Tibial nerve (tissue), 4 donors: ENCODE measurements at regions not wholly inside any gene's neighbourhood (a gene's known extent, or its start where the extent isn't known, plus 50 kb on each side); places are given as distances from the start of the nearest gene placed in this dataset.

Source experiments
- EP300 ChIP-seq, 2 donors: sonication (generic); formaldehyde crosslinking; IDR thresholded peaks; one replicate each; pipeline ENCODE4 v1.6.1; 2017; ENCODE audit warnings: antibody characterized with exemption in 2 of 2, mild to moderate bottlenecking in 1 of 2
- POLR2A ChIP-seq, 2 donors: fragments of 450-650 bp; IDR thresholded peaks; one replicate each; pipeline ENCODE4 v1.6.1; 2017; ENCODE audit warnings: antibody characterized with exemption in 2 of 2, mild to moderate bottlenecking in 2 of 2, moderate library complexity in 2 of 2
- TF ChIP-seq, protein P1 (sequence below), 5 experiments: fragments of 200-600 bp in 3 of 5; fragments of 450-650 bp in 2 of 5; sonication (generic) in 3 of 5; IDR thresholded peaks; one replicate each; pipeline ENCODE4 v1.5.1; 2016 to 2019; ENCODE audit warnings: antibody characterized with exemption in 5 of 5, mild to moderate bottlenecking in 3 of 5, moderate library complexity in 2 of 5

DNA sequence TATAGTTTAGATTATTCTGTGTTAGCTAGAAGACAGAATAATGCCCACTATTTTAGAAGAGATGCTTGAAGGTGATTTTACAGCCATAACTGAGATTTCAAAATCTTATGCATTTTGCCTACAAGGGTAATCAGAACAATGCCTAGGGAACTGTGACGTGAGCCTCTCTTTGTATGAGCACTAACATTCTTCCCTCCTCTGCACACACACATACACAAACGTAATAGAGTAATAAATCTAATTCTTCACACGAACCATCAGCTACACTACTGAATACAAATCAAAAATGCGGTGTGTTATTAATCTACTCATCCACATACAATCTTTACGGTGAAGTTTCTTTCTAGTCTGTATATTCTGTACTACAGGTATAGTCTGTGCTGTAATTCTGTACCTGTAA is 227.8 kb downstream of the PLK2 start:
- TF ChIP-seq EP300 (IDR thresholded peaks at IDR 0.05) (no peak), POLR2A (IDR thresholded peaks at IDR 0.05) (no peak)
- TF ChIP-seq, protein P1, sequence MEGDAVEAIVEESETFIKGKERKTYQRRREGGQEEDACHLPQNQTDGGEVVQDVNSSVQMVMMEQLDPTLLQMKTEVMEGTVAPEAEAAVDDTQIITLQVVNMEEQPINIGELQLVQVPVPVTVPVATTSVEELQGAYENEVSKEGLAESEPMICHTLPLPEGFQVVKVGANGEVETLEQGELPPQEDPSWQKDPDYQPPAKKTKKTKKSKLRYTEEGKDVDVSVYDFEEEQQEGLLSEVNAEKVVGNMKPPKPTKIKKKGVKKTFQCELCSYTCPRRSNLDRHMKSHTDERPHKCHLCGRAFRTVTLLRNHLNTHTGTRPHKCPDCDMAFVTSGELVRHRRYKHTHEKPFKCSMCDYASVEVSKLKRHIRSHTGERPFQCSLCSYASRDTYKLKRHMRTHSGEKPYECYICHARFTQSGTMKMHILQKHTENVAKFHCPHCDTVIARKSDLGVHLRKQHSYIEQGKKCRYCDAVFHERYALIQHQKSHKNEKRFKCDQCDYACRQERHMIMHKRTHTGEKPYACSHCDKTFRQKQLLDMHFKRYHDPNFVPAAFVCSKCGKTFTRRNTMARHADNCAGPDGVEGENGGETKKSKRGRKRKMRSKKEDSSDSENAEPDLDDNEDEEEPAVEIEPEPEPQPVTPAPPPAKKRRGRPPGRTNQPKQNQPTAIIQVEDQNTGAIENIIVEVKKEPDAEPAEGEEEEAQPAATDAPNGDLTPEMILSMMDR (IDR thresholded peaks at IDR 0.05) = no peak
